OCI-LY1 (cell line): ENCODE measurements at regions not wholly inside any gene's neighbourhood (a gene's known extent, or its start where the extent isn't known, plus 50 kb on each side); places are given as distances from the start of the nearest gene placed in this dataset.

Source experiments
- EZH2 ChIP-seq: fragments of 200-600 bp; sonication (generic), shearing (Covaris generic); IDR thresholded peaks from 2 replicates; pipeline ENCODE4 v1.8.0; 2017; ENCODE audit warnings: borderline replicate concordance, mixed run types, mild to moderate bottlenecking, antibody characterized with exemption, low read length, moderate library complexity, mixed read lengths
- TF ChIP-seq, protein P1 (sequence below): fragments of 200-600 bp; sonication (generic), shearing (Covaris generic); IDR thresholded peaks from 2 replicates; pipeline ENCODE4 v1.5.1; 2017; ENCODE audit warnings: mild to moderate bottlenecking, antibody characterized with exemption, low read length, moderate library complexity, mixed read lengths

DNA sequence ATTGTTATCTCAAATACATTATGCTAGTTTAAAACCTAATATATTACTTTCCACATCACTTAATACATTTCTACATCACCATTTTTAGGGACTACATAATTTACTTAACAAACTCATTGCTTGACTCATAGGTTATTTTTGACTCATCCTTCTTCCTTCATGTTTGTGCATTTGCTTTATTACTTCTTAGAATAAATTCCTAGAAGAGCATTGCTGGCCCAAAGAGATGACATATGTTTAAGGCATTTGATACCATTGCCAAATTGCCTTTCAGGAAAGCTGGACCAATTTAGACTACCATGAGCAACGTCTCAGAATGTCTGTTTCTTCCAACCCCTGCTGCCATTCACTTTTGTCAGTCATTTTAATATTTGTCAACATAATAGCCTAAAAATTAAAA, 905.8 kb downstream of the IGSF11 start:
- TF ChIP-seq, protein P1, sequence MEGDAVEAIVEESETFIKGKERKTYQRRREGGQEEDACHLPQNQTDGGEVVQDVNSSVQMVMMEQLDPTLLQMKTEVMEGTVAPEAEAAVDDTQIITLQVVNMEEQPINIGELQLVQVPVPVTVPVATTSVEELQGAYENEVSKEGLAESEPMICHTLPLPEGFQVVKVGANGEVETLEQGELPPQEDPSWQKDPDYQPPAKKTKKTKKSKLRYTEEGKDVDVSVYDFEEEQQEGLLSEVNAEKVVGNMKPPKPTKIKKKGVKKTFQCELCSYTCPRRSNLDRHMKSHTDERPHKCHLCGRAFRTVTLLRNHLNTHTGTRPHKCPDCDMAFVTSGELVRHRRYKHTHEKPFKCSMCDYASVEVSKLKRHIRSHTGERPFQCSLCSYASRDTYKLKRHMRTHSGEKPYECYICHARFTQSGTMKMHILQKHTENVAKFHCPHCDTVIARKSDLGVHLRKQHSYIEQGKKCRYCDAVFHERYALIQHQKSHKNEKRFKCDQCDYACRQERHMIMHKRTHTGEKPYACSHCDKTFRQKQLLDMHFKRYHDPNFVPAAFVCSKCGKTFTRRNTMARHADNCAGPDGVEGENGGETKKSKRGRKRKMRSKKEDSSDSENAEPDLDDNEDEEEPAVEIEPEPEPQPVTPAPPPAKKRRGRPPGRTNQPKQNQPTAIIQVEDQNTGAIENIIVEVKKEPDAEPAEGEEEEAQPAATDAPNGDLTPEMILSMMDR, result no peak
- TF ChIP-seq EZH2, result no peak
